Psoas muscle (tissue), 7 donors: ENCODE measurements at regions not wholly inside any gene's neighbourhood (a gene's known extent, or its start where the extent isn't known, plus 50 kb on each side); places are given as distances from the start of the nearest gene placed in this dataset.

Source experiments
- ATAC-seq, 4 donors: fragments of 200-7000 bp; cut with Tn5 transposase; one replicate each; pipeline ENCODE4 v1.9.1; 2020; ENCODE audit warnings: moderate library complexity in 3 of 4, mild to moderate bottlenecking in 2 of 4
- DNase-seq, 2 donors: peaks; one replicate each; pipeline ENCODE4 v3.0.0-alpha.2; 2020
- H3K27ac ChIP-seq: fragments of 200-600 bp; one replicate; pipeline ENCODE4 v1.8.0; 2022
- H3K27me3 ChIP-seq, 3 donors: fragments of 200-600 bp in 1 of 3; one replicate each; pipeline versions ENCODE4 v1.6.1 to v1.8.0; 2013 to 2022; ENCODE audit warnings: low read length in 2 of 3, mild to moderate bottlenecking in 2 of 3, moderate library complexity in 1 of 3; ENCODE audit not compliant: insufficient read depth in 3 of 3
- H3K36me3 ChIP-seq, 2 donors: fragments of 200-600 bp in 1 of 2; one replicate each; pipeline versions ENCODE4 v1.6.1 to v1.8.0; 2013 to 2022; ENCODE audit warnings: low read depth in 1 of 2, mild to moderate bottlenecking in 1 of 2, moderate library complexity in 1 of 2; ENCODE audit not compliant: insufficient read depth in 1 of 2
- H3K4me1 ChIP-seq: fragments of 200-600 bp; one replicate; pipeline ENCODE4 v1.8.0; 2022
- H3K4me3 ChIP-seq: fragments of 200-600 bp; one replicate; pipeline ENCODE4 v1.8.0; 2022; ENCODE audit warnings: mild to moderate bottlenecking
- H3K9me3 ChIP-seq: fragments of 200-600 bp; one replicate; pipeline ENCODE4 v1.8.0; 2022
- WGBS, 3 donors: extraction: QIAGEN DNeasy Blood & Tissue Kit; methylation state at CpG; one replicate each; pipeline versions ENCODE4 v1.1.6 to v1.1.7; 2013; 5-methylcytosine and 5-hydroxymethylcytosine counted together
- intact Hi-C, 2 donors: fragments of 100-400 bp; cut with DNase I; formaldehyde crosslinking; loops; one replicate each; pipeline versions ENCODE4 v1.11.0 to v1.14.2; 2022
- TF ChIP-seq, protein P1 (sequence below): fragments of 200-600 bp; IDR thresholded peaks from one replicate; pipeline ENCODE4 v1.8.0; 2022; ENCODE audit warnings: antibody characterized with exemption
- donor health status: healthy with polysubstance abuse.
- donor health status: DM: no; HTN: no; CAD: no; lungs with moderate emphysema.
- donor health status: Bipolar disorder and iron deficiency.
- donor health status: healthy.
- donor health status: DM: yes; HTN: yes; CAD: no.
- donor health status: DM: no; HTN: no; CAD: no.
- donor health status: DM: yes; HTN: yes; CAD: no.

DNA sequence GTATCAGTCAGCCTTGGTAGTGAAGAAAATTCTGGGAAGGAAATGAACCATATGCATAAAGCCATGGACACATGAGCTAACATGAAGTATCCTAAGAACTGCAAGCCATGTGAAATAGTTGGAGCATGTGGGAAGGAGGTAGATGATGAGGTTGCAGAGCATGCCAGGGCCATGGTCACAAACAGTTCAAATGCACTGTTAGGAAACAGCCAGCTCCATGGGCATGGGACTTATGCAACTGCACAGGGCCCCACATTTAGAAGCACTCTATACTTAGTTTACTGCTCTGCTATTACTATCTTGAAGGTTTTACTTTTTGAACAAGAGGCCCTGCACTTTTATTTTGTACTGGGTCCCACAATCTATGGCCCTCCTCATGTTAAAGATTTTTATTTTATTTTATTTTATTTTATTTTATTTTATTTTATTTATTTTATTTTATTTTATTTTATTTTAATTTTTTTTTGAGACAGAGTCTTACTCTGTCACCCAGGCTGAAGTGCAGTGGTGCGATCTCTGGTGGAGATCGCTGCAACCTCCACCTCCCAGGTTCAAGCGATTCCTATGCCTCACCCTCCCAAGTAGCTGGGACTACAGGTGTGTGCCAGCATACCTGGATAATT is 169.1 kb downstream of the IBTK start:
- 97% methylated on average over 3 of the region's 3 CpGs for WGBS, 3 donors
- no peak for DNase-seq

DNA sequence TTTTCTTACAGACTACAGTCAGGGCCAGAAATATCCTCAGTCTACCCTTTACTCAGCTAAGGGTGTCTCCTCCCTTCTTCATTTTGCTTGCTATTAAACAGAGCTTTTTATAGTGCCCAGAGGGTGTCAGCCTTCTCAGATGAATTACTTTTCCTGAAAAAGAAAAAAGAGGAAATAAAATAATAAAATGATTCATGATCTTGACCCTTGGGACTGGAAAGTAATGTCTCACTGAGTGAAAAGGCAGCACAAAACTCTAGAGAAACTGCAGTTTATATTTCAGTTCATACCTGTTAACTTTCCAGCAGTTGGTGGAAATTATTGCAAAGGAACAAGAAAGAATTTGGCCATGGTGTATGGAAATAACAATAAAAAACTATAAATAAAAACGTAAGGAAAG is 170.6 kb downstream of the IBTK start:
- Histone ChIP-seq H3K4me3 (no peak overlapping the region), H3K27me3 (no peaks in the 10 kb centered on the region), H3K4me1 (no peaks in the 10 kb centered on the region), H3K27ac (no peak overlapping the region), H3K36me3 (no peaks in the 10 kb centered on the region), H3K9me3 (no peaks in the 10 kb centered on the region)
- intact Hi-C loops, result no loop called here
- WGBS, 3 donors, result 21 to 36% (median 28%) methylated on average over 1 of the region's 1 CpG
- DNase-seq (no peak), ATAC-seq (no peak)
- TF ChIP-seq, protein P1, sequence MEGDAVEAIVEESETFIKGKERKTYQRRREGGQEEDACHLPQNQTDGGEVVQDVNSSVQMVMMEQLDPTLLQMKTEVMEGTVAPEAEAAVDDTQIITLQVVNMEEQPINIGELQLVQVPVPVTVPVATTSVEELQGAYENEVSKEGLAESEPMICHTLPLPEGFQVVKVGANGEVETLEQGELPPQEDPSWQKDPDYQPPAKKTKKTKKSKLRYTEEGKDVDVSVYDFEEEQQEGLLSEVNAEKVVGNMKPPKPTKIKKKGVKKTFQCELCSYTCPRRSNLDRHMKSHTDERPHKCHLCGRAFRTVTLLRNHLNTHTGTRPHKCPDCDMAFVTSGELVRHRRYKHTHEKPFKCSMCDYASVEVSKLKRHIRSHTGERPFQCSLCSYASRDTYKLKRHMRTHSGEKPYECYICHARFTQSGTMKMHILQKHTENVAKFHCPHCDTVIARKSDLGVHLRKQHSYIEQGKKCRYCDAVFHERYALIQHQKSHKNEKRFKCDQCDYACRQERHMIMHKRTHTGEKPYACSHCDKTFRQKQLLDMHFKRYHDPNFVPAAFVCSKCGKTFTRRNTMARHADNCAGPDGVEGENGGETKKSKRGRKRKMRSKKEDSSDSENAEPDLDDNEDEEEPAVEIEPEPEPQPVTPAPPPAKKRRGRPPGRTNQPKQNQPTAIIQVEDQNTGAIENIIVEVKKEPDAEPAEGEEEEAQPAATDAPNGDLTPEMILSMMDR, result no peak

More for the DNA sequence above, 169.1 kb downstream of the IBTK start:
- Histone ChIP-seq H3K4me3 (no peak overlapping the region), H3K9me3 (no peaks in the 10 kb centered on the region), H3K27me3 (no peaks in the 10 kb centered on the region), H3K27ac (no peak overlapping the region), H3K36me3 (no peaks in the 10 kb centered on the region), H3K4me1 (no peaks in the 10 kb centered on the region)
- intact Hi-C loops, result no loop called here
- no peak for ATAC-seq
- TF ChIP-seq, protein P1, result no peak

DNA sequence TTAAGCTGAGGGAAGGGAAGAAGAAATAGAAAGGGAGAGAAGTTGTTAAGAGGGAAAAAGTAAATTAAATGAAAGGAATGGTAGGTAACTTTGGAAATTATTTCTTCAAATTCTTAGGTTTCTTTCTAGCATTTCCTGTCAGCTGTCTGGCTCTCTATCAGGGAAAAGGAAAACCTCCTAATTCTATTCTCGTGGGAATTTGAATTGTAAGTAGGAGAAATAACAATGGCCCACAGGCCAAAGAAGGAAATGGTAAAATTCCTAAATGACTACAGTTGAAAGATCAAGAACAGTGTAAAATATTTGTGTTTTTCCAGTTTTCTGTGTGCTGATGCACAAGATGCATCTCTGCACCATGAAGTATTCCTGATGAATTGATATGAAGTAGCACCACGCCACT is 173.0 kb downstream of the IBTK start:
- Histone ChIP-seq H3K36me3 (no peaks in the 10 kb centered on the region), H3K27ac (no peak overlapping the region), H3K4me1 (no peaks in the 10 kb centered on the region), H3K4me3 (no peak overlapping the region), H3K27me3 (no peaks in the 10 kb centered on the region), H3K9me3 (no peaks in the 10 kb centered on the region)
- intact Hi-C loops, result no loop called here
- no peak for DNase-seq
- ATAC-seq, result no peak
- 48 to 55% (median 54%) methylated on average over 2 of the region's 2 CpGs for WGBS, 3 donors
- TF ChIP-seq, protein P1, result no peak

DNA sequence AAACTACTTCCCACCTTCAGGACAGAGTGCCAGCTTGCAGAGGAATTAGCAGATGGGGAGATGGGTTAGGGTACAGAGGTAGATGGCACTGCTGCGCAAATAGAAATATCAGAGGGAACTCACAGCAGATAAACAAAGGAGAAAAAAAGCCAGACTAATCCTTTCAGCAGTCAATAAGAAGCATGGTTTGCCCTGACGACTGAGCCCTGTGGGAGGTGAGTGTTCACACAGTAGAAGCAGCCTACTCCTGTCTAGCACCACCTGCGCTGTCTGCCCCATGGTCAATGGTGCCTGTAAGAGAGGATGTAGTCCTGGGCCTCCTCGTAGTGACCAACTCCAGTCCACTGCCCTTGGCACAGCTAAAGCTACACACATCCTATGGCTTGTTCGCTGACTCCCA is 174.1 kb downstream of the IBTK start:
- WGBS, 3 donors, result 83 to 85% (median 83%) methylated on average over 5 of the region's 5 CpGs
- no peaks in the 10 kb centered on the region for H3K36me3 ChIP-seq
- no peaks in the 10 kb centered on the region for H3K4me1 ChIP-seq
- H3K27ac ChIP-seq, result no peak overlapping the region
- DNase-seq (no peak), ATAC-seq (no peak)
- no peak overlapping the region for H3K4me3 ChIP-seq
- intact Hi-C loops, result no loop called here
- TF ChIP-seq, protein P1, result no peak
- no peaks in the 10 kb centered on the region for H3K9me3 ChIP-seq
- H3K27me3 ChIP-seq, result no peaks in the 10 kb centered on the region

DNA sequence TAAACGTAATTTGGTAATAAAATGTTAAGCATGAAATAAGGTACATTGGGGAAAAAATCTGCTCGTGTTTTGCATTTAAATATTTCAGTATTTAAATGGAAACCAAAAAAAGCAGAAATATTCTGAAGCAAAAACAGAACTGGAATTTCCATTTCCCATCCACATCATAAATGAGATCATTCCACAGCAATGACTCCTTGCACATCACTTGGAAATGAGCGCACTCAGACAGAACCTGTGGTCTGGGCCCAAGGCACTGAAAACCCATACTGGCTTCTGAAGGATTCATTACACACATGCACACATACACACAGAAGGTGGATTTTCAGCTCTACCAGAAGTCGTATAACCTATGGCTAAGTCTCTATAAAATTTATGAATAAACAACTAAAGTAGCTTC is 174.8 kb downstream of the IBTK start:
- no peaks in the 10 kb centered on the region for H3K4me1 ChIP-seq
- intact Hi-C loops, result no loop called here
- H3K9me3 ChIP-seq, result no peaks in the 10 kb centered on the region
- DNase-seq, result no peak
- TF ChIP-seq, protein P1, result no peak
- H3K4me3 ChIP-seq, result no peak overlapping the region
- no peak overlapping the region for H3K27ac ChIP-seq
- H3K36me3 ChIP-seq, result no peaks in the 10 kb centered on the region
- no peaks in the 10 kb centered on the region for H3K27me3 ChIP-seq
- 64 to 68% (median 64%) methylated on average over 4 of the region's 4 CpGs for WGBS, 3 donors
- ATAC-seq, result no peak
